TTC549 (cell line): ENCODE measurements at regions not wholly inside any gene's neighbourhood (a gene's known extent, or its start where the extent isn't known, plus 50 kb on each side); places are given as distances from the start of the nearest gene placed in this dataset.
"Not testable (repeated sequence)": the region's sequence is repeated elsewhere in the genome, so short reads cannot be mapped to it uniquely, and the experiment has no call there.

Experiments
- FAIRE-seq: peaks from 2 replicates; lab custom pipeline; 2012; peaks lifted over from hg19 to GRCh38; lab: Jason Lieb, UNC

DNA sequence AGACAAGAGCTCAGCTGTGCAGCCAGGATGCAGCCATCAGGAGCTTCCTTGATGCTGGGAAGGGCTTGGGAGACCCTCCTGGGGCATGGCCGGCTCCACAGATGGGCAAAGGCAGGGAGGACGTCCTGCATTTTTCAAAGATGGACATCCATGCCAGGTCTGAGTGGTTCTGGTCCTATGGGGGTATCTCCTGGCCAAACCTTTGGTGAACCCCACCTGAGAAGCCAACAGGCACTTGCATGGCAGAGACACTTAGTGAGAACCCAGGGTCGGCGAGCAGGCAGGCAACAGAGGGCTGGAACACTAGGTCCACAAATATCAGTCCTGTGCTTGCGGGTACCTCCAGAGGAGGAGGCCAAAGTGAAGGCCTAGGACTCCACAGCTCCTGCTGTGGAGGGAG, 70.0 kb downstream of the KCTD15 start:
- FAIRE-seq, result no peak

DNA sequence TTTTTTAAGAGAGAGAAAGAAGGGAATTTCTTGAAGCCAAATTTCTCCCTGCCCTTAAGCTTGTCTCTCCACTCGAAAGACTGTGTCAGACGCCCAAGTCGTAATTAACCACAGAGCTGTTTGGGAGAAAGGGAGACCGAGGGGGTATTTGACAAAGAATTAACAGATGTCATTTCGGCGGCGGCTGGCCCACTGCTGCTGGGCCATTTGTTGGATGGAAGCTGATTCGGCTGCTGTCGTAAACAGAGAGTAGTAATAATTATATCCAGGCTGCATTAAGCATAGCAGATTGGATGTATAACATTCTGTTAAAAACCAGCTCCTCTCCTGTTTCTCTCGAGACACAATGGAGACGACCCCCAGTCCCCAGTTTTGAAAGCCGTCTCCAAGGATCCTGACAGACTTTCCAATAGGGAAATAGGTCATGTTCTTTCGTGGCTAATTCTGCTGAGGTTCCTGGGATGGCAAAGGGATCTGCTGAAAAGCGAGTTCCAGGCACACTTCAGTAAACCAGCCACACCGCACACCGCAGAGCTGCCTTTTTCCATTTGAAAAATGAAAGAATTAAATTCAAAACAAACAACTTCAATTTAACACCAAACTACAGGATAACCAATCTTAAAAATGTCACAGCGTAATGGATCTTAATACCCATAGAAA, 71.5 kb downstream of the KCTD15 start:
- FAIRE-seq, result no peak

GRCh38 chr19:33868788-33869412, 72.2 kb downstream of the KCTD15 start:
- FAIRE-seq, result no peak

DNA sequence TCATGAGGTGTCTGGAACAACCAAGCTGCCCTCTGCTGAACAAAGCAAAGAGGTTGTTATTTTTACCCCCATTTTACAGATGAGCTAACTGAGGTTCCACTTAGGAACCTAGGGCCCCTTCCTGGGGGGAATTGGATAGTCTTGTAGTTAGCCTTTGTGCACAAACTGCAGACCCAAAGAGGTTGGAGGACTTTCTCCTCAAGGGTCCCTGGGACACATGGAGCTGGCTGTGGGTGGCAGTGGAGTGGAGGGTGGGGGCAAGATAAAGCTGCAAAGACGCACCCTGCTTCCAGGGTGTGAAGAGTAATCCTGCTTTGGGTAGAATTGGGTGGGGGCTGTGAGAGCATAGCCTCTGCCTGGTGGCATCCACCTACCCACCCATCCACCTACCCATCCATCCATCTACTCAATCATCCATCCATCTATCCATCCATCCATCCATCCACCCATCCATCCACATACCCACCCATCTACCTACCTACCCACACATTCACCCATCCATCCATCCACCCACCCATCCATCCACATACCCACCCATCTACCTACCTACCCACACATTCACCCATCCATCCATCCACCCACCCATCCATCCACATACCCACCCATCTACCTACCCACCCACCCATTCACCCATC, 73.7 kb downstream of the KCTD15 start:
- not testable (repeated sequence) for FAIRE-seq

DNA sequence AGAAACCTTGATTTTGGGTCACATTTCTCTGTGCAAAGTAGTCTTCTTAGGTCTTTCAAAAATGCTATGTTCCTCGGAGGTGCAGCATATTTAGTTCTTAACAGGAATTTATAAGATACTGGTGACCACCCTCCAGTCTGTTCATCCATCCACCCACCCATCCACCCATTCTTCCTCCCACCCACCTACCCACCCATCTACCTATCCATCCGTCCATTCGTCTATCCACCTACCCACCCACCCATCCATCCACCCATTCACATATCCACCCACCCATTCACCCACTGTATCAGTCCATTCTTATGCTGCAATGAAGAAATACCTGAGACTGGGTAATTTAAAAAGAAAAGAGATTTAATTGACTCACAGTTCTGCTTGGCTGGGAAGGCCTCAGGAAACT, 74.9 kb downstream of the KCTD15 start:
- FAIRE-seq, result no peak

- no peak for FAIRE-seq
Measured at GRCh38 chr19:33872445-33873320, 76.0 kb downstream of the KCTD15 start.

DNA sequence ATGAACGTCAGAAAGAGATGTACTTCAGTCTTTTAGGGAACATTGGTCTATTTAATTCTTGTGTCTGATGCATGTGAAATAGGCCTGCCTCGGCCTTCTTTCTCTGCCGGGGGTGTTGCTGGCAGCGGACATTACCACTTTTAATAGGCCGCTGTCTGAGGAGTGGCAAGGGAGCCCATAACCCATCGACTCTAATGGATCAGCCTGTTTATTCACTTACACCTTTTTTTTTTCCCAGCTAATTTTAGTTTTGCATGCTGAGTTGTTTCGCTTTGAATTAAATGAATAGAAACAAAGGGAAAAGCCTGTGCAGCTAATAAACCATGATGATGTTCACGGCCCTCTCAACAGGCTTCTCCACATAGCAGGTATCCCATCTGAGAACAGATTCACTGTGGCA, 78.4 kb downstream of the KCTD15 start:
- no peak for FAIRE-seq

- FAIRE-seq, result no peak
Measured at GRCh38 chr19:33876192-33876591, 79.5 kb downstream of the KCTD15 start.

GRCh38 chr19:33878030-33878544, 81.4 kb downstream of the KCTD15 start:
- no peak for FAIRE-seq

GRCh38 chr19:33878910-33879810, 82.5 kb downstream of the KCTD15 start:
- no peak for FAIRE-seq

- no peak for FAIRE-seq
Measured at GRCh38 chr19:33879818-33880575, 83.3 kb downstream of the KCTD15 start.

- no peak for FAIRE-seq
Measured at GRCh38 chr19:33883859-33884519, 87.3 kb downstream of the KCTD15 start.

DNA sequence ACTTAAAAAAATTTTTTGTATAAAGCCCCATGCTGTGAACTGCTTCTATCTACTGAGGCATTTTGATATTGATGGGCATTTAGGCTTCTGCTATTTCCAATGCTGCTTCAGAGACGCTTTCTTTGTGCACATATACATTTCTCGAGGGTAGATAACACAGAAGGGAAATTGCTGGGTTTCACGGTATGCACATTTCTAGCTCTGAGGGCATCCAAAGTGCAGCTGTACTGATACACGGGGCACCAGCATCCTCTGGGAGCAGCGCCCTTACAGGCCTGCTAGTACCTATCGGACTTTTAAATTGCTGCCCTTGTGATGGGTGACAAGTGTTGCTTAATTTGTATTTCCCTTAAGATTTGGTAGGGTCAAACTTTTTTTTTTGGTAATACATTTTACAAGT, 88.6 kb downstream of the KCTD15 start:
- FAIRE-seq, result no peak

GRCh38 chr19:33887891-33888290, 91.2 kb downstream of the KCTD15 start:
- no peak for FAIRE-seq

DNA sequence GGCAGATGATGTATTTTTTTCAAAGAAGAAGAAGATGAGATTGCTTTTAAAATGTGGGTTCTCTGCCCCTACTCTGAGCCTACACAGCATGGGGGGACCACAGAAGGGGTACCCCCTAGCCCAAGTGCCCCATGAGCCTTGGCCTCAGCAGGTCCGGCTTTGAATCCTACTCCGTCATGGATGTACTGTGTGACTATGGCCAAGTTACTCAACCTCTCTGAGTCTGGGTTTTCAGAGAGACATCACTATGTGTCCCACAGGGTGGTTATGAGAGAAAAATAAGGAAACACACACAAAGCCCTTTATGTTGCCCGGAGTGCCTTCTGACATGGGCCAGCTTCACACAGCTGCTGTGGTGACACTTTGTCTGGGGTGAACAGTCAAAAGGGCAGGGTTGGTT, 92.0 kb downstream of the KCTD15 start:
- no peak for FAIRE-seq

DNA sequence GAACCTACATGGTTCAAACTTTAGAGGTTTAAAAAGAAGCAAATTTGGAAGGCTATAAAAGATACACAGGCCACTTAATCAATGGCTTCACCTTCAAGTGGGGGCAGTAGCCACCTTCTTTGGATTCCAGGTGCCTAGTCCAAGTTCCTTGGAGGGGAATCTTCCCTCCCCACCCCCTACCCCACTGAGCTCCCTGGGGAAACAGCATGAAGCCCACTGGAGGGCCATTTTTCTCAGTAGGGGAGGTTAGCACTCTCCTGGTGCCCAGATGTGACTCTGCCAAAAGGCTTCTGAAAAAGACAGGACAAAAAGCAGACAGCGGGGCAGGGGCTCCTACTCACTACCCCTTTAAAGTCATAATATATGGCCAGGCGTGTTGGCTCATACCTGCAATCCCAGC, 93.9 kb downstream of the KCTD15 start:
- no peak for FAIRE-seq

DNA sequence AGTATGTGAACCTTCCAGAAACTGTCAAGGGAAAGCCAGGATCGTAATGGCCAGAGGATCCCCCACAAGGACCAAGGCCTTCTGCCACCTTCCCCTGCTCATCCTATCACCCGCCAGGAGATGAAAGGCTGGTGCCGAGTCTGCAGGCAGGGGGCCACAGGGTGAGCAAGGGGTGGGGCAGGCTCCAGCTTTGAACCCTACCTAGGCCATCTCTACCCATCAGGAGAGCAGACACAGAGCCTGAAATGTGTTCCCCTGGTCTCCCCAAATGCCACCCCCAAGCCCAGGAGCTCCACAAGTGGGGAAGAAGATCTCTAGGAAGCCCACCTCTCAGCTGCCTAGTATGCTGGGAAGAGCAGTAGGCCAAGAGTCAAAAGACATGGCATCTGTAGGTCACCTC, 95.1 kb downstream of the KCTD15 start:
- FAIRE-seq, result no peak

GRCh38 chr19:33894787-33895186, 98.1 kb downstream of the KCTD15 start:
- no peak for FAIRE-seq

GRCh38 chr19:33895366-33895765, 98.7 kb downstream of the KCTD15 start:
- no peak for FAIRE-seq

DNA sequence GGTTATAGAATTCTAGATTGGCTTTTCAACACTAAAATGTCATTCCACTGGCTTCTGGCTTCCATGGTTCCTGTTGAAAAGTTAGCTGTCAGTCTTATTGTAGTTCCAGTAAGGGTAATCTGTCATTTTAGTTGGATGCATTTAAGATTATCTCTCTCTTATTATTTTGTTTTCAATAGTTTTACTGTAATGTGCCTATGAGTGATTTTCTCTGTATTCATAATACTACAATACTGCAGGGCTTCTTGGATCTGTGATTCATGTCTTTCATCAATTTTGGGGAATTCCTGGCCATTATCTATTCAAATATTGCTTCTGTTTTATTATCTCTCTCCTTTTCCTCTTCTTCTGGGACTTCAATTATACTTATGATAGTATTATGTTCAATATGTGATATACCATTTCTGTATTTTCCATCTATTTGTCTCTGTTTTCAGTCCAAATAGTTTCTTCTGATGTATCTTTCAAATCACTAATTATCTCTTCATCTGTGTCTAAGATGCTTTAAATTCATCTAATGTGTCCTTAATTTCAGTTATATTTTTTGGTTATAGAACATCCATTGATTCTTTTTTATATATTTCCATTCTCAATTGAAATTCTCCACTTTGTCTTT, 101.5 kb downstream of the KCTD15 start:
- FAIRE-seq, result no peak
